ENCODE measurements at regions not wholly inside any gene's neighbourhood (a gene's known extent, or its start where the extent isn't known, plus 50 kb on each side); places are given as distances from the start of the nearest gene placed in this dataset.

DNA sequence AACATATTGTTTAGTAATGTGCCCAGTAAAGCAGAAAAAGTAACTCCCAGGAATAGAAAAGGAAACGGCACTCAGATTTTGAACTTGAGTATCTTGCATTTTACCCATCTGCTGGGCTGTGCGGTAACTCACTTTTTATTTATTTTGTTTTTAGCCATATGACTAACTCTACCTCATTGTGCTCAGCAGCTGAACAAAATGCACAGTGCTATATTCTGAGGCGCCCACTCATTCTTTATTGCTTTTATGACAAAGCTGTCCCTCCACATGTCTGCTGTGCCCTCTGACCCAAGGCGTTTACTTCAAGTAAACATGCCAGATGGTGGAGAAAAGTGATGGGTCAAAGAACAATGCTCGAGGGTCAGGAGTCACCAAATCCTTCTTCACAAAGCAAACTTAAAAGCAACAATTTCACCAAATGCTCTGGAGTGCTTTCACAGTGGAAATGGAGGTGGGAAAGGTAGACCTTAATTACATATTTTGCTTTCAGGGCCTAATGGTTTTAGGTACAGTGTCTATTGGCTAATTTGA lies 215.2 kb upstream of the ELAVL2 start:
- TF ChIP-seq POLR2A (IDR thresholded peaks at IDR 0.05) (no peak), EP300 (IDR thresholded peaks at IDR 0.05) (no peak)
- TF ChIP-seq, protein P1, sequence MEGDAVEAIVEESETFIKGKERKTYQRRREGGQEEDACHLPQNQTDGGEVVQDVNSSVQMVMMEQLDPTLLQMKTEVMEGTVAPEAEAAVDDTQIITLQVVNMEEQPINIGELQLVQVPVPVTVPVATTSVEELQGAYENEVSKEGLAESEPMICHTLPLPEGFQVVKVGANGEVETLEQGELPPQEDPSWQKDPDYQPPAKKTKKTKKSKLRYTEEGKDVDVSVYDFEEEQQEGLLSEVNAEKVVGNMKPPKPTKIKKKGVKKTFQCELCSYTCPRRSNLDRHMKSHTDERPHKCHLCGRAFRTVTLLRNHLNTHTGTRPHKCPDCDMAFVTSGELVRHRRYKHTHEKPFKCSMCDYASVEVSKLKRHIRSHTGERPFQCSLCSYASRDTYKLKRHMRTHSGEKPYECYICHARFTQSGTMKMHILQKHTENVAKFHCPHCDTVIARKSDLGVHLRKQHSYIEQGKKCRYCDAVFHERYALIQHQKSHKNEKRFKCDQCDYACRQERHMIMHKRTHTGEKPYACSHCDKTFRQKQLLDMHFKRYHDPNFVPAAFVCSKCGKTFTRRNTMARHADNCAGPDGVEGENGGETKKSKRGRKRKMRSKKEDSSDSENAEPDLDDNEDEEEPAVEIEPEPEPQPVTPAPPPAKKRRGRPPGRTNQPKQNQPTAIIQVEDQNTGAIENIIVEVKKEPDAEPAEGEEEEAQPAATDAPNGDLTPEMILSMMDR (IDR thresholded peaks at IDR 0.05): no peak

Measured in ovary (tissue), 3 donors.